ENCODE measurements at regions not wholly inside any gene's neighbourhood (a gene's known extent, or its start where the extent isn't known, plus 50 kb on each side); places are given as distances from the start of the nearest gene placed in this dataset.
"Not testable (repeated sequence)": the region's sequence is repeated elsewhere in the genome, so short reads cannot be mapped to it uniquely, and the experiment has no call there.

- H3K9me3 Mint-ChIP-seq (ENCODE audit: low read depth, unreplicated experiment): peaks cover 4% of the 10 kb centered on the region
- CTCF ChIA-PET: interaction anchor here (0.7 to 1.0 kb wide), 2 partner anchors 13 to 94 kb away, joined by 3 to 7 read pairs; no protein-coding TSS in a partner anchor
- no TSS peak for BruUV-seq (replicated peaks)
- intact Hi-C loops (cut with micrococcal nuclease; ENCODE audit: unreplicated experiment): no loop called here
- no peak for DNase-seq
- no peak overlapping the region for H3K27ac Mint-ChIP-seq (ENCODE audit: unreplicated experiment)
- no peak overlapping the region for H3K4me3 Mint-ChIP-seq (ENCODE audit: low read depth, unreplicated experiment)
- TF ChIP-seq CTCF (IDR thresholded peaks at IDR 0.05; ENCODE audit: unreplicated experiment): no peak
- H3K4me1 Mint-ChIP-seq (ENCODE audit: low read depth, unreplicated experiment): peaks cover 45% of the 10 kb centered on the region
- no peaks in the 10 kb centered on the region for H3K36me3 Mint-ChIP-seq (ENCODE audit: insufficient read depth, unreplicated experiment)
- H3K27me3 Mint-ChIP-seq (ENCODE audit: unreplicated experiment): no peaks in the 10 kb centered on the region
Observed at GRCh38 chr1:94757931-94758330, 62.2 kb upstream of the SLC44A3 start.

DNA sequence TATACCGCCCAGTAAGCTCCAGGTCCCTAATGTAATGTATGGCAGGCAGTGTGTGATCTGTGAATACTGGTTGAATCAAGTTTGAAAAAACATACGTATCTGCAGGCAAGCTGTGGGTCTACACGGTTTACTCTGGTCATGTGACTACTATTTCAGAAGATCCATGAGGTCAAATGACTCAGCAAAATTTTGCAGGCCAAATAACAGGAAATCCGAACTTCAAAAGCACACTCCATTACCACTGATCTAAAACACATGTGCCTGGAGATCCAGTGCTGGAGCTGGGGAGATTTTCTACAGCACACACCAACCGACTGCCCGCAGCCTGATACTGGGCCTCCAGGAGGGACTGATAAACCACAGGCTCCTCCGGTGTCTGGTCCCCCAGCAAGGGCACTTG lies 64.5 kb upstream of the SLC44A3 start:
- Mint-ChIP-seq H3K27ac (ENCODE audit: unreplicated experiment) (no peak overlapping the region), H3K4me1 (ENCODE audit: low read depth, unreplicated experiment) (peaks cover 36% of the 10 kb centered on the region), H3K36me3 (ENCODE audit: insufficient read depth, unreplicated experiment) (no peaks in the 10 kb centered on the region), H3K9me3 (ENCODE audit: low read depth, unreplicated experiment) (peaks cover 4% of the 10 kb centered on the region), H3K27me3 (ENCODE audit: unreplicated experiment) (no peaks in the 10 kb centered on the region), H3K4me3 (ENCODE audit: low read depth, unreplicated experiment) (no peak overlapping the region)
- no peak for DNase-seq
- intact Hi-C loops (cut with micrococcal nuclease; ENCODE audit: unreplicated experiment): no loop called here
- no TSS peak for BruUV-seq (replicated peaks)
- no peak for TF ChIP-seq CTCF (IDR thresholded peaks at IDR 0.05; ENCODE audit: unreplicated experiment)
- CTCF ChIA-PET: interaction anchor here (0.7 to 1.4 kb wide), 2 partner anchors 10 to 14 kb away, joined by 3 to 4 read pairs; no protein-coding TSS in a partner anchor

DNA sequence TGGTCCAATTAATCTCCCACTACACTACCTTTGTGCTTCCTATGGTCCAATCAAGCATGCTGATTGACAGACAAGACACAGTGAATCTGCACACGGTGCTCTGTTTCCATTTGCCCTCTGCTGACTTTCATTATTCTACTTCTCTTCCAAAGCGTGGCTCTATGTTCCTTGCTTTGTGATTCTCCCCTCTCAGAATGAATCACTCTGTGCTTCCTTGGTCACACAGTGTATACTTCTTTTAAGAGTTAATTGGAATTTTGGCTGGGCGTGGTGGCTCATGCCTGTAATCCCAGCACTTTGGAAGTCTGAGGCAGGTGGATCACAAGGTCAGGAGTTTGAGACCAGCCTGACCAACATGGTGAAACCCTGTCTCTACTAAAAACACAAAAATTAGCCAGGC lies 65.1 kb upstream of the SLC44A3 start:
- intact Hi-C loops (cut with micrococcal nuclease; ENCODE audit: unreplicated experiment); DNase-seq; H3K36me3 Mint-ChIP-seq (ENCODE audit: insufficient read depth, unreplicated experiment); BruUV-seq (replicated peaks); H3K4me3 Mint-ChIP-seq (ENCODE audit: low read depth, unreplicated experiment); H3K27me3 Mint-ChIP-seq (ENCODE audit: unreplicated experiment); H3K9me3 Mint-ChIP-seq (ENCODE audit: low read depth, unreplicated experiment): not testable (repeated sequence)
- CTCF ChIA-PET: interaction anchor here (1.4 kb wide), 1 partner anchor 15 kb away, joined by 3 read pairs; no protein-coding TSS in a partner anchor
- Mint-ChIP-seq H3K27ac (ENCODE audit: unreplicated experiment) (peak overlapping the region; percentile 25), H3K4me1 (ENCODE audit: low read depth, unreplicated experiment) (peaks cover 37% of the 10 kb centered on the region)

DNA sequence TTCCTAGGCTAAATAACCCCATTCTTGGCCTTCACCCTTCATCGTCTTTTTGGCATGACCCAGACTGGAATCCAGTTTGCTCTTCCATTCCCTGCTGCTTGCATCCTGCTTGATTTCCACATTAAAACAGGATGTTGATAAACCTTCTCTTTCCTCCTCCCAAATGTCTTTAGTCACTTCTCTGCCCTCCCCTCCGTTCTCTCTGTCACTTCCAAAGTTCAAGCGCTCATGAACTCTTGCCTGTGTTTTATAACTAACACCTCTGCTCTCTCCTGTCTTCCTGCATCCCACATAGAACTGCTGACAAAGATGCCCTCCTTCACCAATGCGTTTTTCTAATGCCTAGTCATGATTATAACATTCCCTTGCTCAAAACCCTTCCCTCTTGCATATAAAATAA lies 65.6 kb upstream of the SLC44A3 start:
- intact Hi-C loops (cut with micrococcal nuclease; ENCODE audit: unreplicated experiment): no loop called here
- Mint-ChIP-seq H3K36me3 (ENCODE audit: insufficient read depth, unreplicated experiment) (no peaks in the 10 kb centered on the region), H3K9me3 (ENCODE audit: low read depth, unreplicated experiment) (peaks cover 5% of the 10 kb centered on the region), H3K4me3 (ENCODE audit: low read depth, unreplicated experiment) (no peak overlapping the region), H3K27ac (ENCODE audit: unreplicated experiment) (peak overlapping the region; percentile 25), H3K27me3 (ENCODE audit: unreplicated experiment) (no peaks in the 10 kb centered on the region), H3K4me1 (ENCODE audit: low read depth, unreplicated experiment) (peaks cover 37% of the 10 kb centered on the region)
- no peak for TF ChIP-seq CTCF (IDR thresholded peaks at IDR 0.05; ENCODE audit: unreplicated experiment)
- CTCF ChIA-PET: no interaction called here
- DNase-seq: no peak
- BruUV-seq (replicated peaks): no TSS peak

GRCh38 chr1:94754095-94754494 lies 66.1 kb upstream of the SLC44A3 start:
- DNase-seq: no peak
- H3K4me1 Mint-ChIP-seq (ENCODE audit: low read depth, unreplicated experiment): peaks cover 34% of the 10 kb centered on the region
- H3K27ac Mint-ChIP-seq (ENCODE audit: unreplicated experiment): no peak overlapping the region
- H3K27me3 Mint-ChIP-seq (ENCODE audit: unreplicated experiment): no peaks in the 10 kb centered on the region
- BruUV-seq (replicated peaks): no TSS peak
- H3K4me3 Mint-ChIP-seq (ENCODE audit: low read depth, unreplicated experiment): no peak overlapping the region
- intact Hi-C loops (cut with micrococcal nuclease; ENCODE audit: unreplicated experiment): no loop called here
- H3K9me3 Mint-ChIP-seq (ENCODE audit: low read depth, unreplicated experiment): peaks cover 6% of the 10 kb centered on the region
- CTCF ChIA-PET: no interaction called here
- no peak for TF ChIP-seq CTCF (IDR thresholded peaks at IDR 0.05; ENCODE audit: unreplicated experiment)
- H3K36me3 Mint-ChIP-seq (ENCODE audit: insufficient read depth, unreplicated experiment): no peaks in the 10 kb centered on the region

Measured in Calu3 (cell line).